Activated CD4-positive, CD25-positive, alpha-beta regulatory T cell treated with anti-CD3 and anti-CD28 coated beads, Interleukin-2, amount 50 U/mL, for 24 hours (primary cell): ENCODE measurements at regions not wholly inside any gene's neighbourhood (a gene's known extent, or its start where the extent isn't known, plus 50 kb on each side); places are given as distances from the start of the nearest gene placed in this dataset.
"Not testable (repeated sequence)": the region's sequence is repeated elsewhere in the genome, so short reads cannot be mapped to it uniquely, and the experiment has no call there.

Experiments
- ATAC-seq, 2 donors: fragments of 150-1000 bp; cut with Tn5 transposase; one replicate each; pipeline ENCODE4 v1.10.0; 2021; ENCODE audit warnings: mild to moderate bottlenecking in 1 of 2, moderate library complexity in 1 of 2

GRCh38 chr10:123323884-123324283 is 169.7 kb downstream of the BUB3 start:
- ATAC-seq, result no peak

- no peak for ATAC-seq
These were observed 171.5 kb downstream of the BUB3 start for GRCh38 chr10:123325663-123326190.

- ATAC-seq, result no peak
These were observed 172.5 kb downstream of the BUB3 start for GRCh38 chr10:123326674-123327073.

GRCh38 chr10:123327450-123327849 is 173.2 kb downstream of the BUB3 start:
- no peak for ATAC-seq

GRCh38 chr10:123327896-123328295 is 173.7 kb downstream of the BUB3 start:
- no peak for ATAC-seq

- no peak for ATAC-seq
These were observed 177.2 kb downstream of the BUB3 start for GRCh38 chr10:123331438-123331837.

GRCh38 chr10:123346581-123346980 is 192.4 kb downstream of the BUB3 start:
- no peak for ATAC-seq

GRCh38 chr10:123348691-123349572 is 194.7 kb downstream of the BUB3 start:
- no peak for ATAC-seq

GRCh38 chr10:123351715-123352114 is 197.5 kb downstream of the BUB3 start:
- no peak for ATAC-seq

- ATAC-seq, result no peak
These were observed 200.3 kb downstream of the BUB3 start for GRCh38 chr10:123354521-123354920.

GRCh38 chr10:123355748-123356481 is 201.7 kb downstream of the BUB3 start:
- no peak for ATAC-seq

- no peak for ATAC-seq
These were observed 202.6 kb downstream of the BUB3 start for GRCh38 chr10:123356799-123357198.

GRCh38 chr10:123357421-123357930 is 203.3 kb downstream of the BUB3 start:
- no peak for ATAC-seq

- ATAC-seq, result no peak
These were observed 205.3 kb downstream of the BUB3 start for GRCh38 chr10:123359539-123359938.

- ATAC-seq, result no peak
These were observed 207.6 kb downstream of the BUB3 start for GRCh38 chr10:123361832-123362231.

GRCh38 chr10:123367195-123367594 is 213.0 kb downstream of the BUB3 start:
- ATAC-seq, result no peak

- not testable (repeated sequence) for ATAC-seq
These were observed 217.4 kb downstream of the BUB3 start for GRCh38 chr10:123371626-123372025.

- ATAC-seq, result no peak
These were observed 219.4 kb downstream of the BUB3 start for GRCh38 chr10:123373591-123373990.

- ATAC-seq, result no peak
These were observed 220.9 kb downstream of the BUB3 start for GRCh38 chr10:123375097-123375496.

GRCh38 chr10:123375738-123376137 is 221.5 kb downstream of the BUB3 start:
- no peak for ATAC-seq

- ATAC-seq, result no peak
These were observed 223.7 kb downstream of the BUB3 start for GRCh38 chr10:123377883-123378282.

- ATAC-seq, result no peak
These were observed 224.1 kb downstream of the BUB3 start for GRCh38 chr10:123378302-123378701.

- ATAC-seq, result no peak
These were observed 225.0 kb downstream of the BUB3 start for GRCh38 chr10:123379156-123379555.
